Rectal smooth muscle tissue (tissue), 1 donor: ENCODE measurements at regions not wholly inside any gene's neighbourhood (a gene's known extent, or its start where the extent isn't known, plus 50 kb on each side); places are given as distances from the start of the nearest gene placed in this dataset.

Experiments
- H3K27ac ChIP-seq: one replicate; pipeline ENCODE4 v1.7.0; 2013; ENCODE audit warnings: low read depth, low read length, inconsistent platforms
- H3K27me3 ChIP-seq: one replicate; pipeline ENCODE4 v1.7.0; 2013; ENCODE audit warnings: low read length; ENCODE audit not compliant: control insufficient read depth, insufficient read depth
- H3K36me3 ChIP-seq: one replicate; pipeline ENCODE4 v1.7.0; 2013; ENCODE audit warnings: low read length; ENCODE audit not compliant: control insufficient read depth, insufficient read depth
- H3K4me1 ChIP-seq: one replicate; pipeline ENCODE4 v1.7.0; 2013; ENCODE audit warnings: low read length; ENCODE audit not compliant: control insufficient read depth, insufficient read depth
- H3K4me3 ChIP-seq: one replicate; pipeline ENCODE4 v1.7.0; 2013; ENCODE audit warnings: low read length
- H3K9ac ChIP-seq: one replicate; pipeline ENCODE4 v1.7.0; 2013; ENCODE audit warnings: low read length

GRCh38 chr7:1344421-1344820, 111.7 kb downstream of the UNCX start:
- Histone ChIP-seq H3K27me3 (peaks cover 6% of the 10 kb centered on the region), H3K36me3 (no peaks in the 10 kb centered on the region), H3K27ac (no peak overlapping the region), H3K9ac (no peak overlapping the region), H3K4me3 (no peak overlapping the region), H3K4me1 (no peaks in the 10 kb centered on the region)

- Histone ChIP-seq H3K36me3 (no peaks in the 10 kb centered on the region), H3K9ac (no peak overlapping the region), H3K4me3 (no peak overlapping the region), H3K27me3 (peaks cover 6% of the 10 kb centered on the region), H3K27ac (no peak overlapping the region), H3K4me1 (no peaks in the 10 kb centered on the region)
These were observed 112.5 kb downstream of the UNCX start for GRCh38 chr7:1344981-1345701.

GRCh38 chr7:1345796-1346755, 113.2 kb downstream of the MICALL2 start:
- peaks cover 6% of the 10 kb centered on the region for H3K27me3 ChIP-seq

GRCh38 chr7:1346851-1347250, 112.4 kb downstream of the MICALL2 start:
- no peaks in the 10 kb centered on the region for H3K4me1 ChIP-seq
- H3K9ac ChIP-seq, result no peak overlapping the region
- H3K27me3 ChIP-seq, result peaks cover 6% of the 10 kb centered on the region
- H3K4me3 ChIP-seq, result no peak overlapping the region
- H3K36me3 ChIP-seq, result no peaks in the 10 kb centered on the region
- H3K27ac ChIP-seq, result no peak overlapping the region

More at GRCh38 chr7:1345796-1346755, 113.2 kb downstream of the MICALL2 start:
- no peaks in the 10 kb centered on the region for H3K4me1 ChIP-seq
- H3K27ac ChIP-seq, result no peak overlapping the region
- no peaks in the 10 kb centered on the region for H3K36me3 ChIP-seq
- H3K9ac ChIP-seq, result no peak overlapping the region
- H3K4me3 ChIP-seq, result no peak overlapping the region

- Histone ChIP-seq H3K9ac (no peak overlapping the region), H3K4me3 (no peak overlapping the region), H3K4me1 (no peaks in the 10 kb centered on the region), H3K36me3 (no peaks in the 10 kb centered on the region), H3K27me3 (peaks cover 6% of the 10 kb centered on the region), H3K27ac (no peak overlapping the region)
These were observed 111.0 kb downstream of the MICALL2 start for GRCh38 chr7:1348096-1348822.

GRCh38 chr7:1348823-1349335, 110.4 kb downstream of the MICALL2 start:
- no peak overlapping the region for H3K4me3 ChIP-seq
- H3K27ac ChIP-seq, result no peak overlapping the region
- no peaks in the 10 kb centered on the region for H3K36me3 ChIP-seq
- H3K4me1 ChIP-seq, result no peaks in the 10 kb centered on the region
- H3K9ac ChIP-seq, result no peak overlapping the region
- peaks cover 4% of the 10 kb centered on the region for H3K27me3 ChIP-seq

- Histone ChIP-seq H3K4me3 (no peak overlapping the region), H3K36me3 (no peaks in the 10 kb centered on the region), H3K27ac (no peak overlapping the region), H3K9ac (no peak overlapping the region), H3K27me3 (peaks cover 4% of the 10 kb centered on the region), H3K4me1 (no peaks in the 10 kb centered on the region)
These were observed 109.9 kb downstream of the MICALL2 start for GRCh38 chr7:1349351-1349761.

- H3K4me1 ChIP-seq, result no peaks in the 10 kb centered on the region
- H3K4me3 ChIP-seq, result no peak overlapping the region
- no peak overlapping the region for H3K9ac ChIP-seq
- no peak overlapping the region for H3K27ac ChIP-seq
- peaks cover 11% of the 10 kb centered on the region for H3K27me3 ChIP-seq
- H3K36me3 ChIP-seq, result no peaks in the 10 kb centered on the region
These were observed 107.2 kb downstream of the MICALL2 start for GRCh38 chr7:1351881-1352625.

GRCh38 chr7:1352656-1353271, 106.5 kb downstream of the MICALL2 start:
- H3K36me3 ChIP-seq, result no peaks in the 10 kb centered on the region
- H3K27me3 ChIP-seq, result peaks cover 11% of the 10 kb centered on the region

GRCh38 chr7:1354661-1355567, 104.4 kb downstream of the MICALL2 start:
- Histone ChIP-seq H3K4me1 (no peaks in the 10 kb centered on the region), H3K27ac (no peak overlapping the region), H3K27me3 (peaks cover 11% of the 10 kb centered on the region), H3K36me3 (no peaks in the 10 kb centered on the region), H3K9ac (no peak overlapping the region), H3K4me3 (no peak overlapping the region)

More at GRCh38 chr7:1352656-1353271, 106.5 kb downstream of the MICALL2 start:
- Histone ChIP-seq H3K4me1 (no peaks in the 10 kb centered on the region), H3K9ac (no peak overlapping the region), H3K4me3 (no peak overlapping the region), H3K27ac (no peak overlapping the region)
